Fibroblast of lung (primary cell): ENCODE measurements at regions not wholly inside any gene's neighbourhood (a gene's known extent, or its start where the extent isn't known, plus 50 kb on each side); places are given as distances from the start of the nearest gene placed in this dataset.
"Not testable (repeated sequence)": the region's sequence is repeated elsewhere in the genome, so short reads cannot be mapped to it uniquely, and the experiment has no call there.

Source experiments
- DNase-seq, 2 donors: peaks; one replicate each; pipeline versions ENCODE4 v3.0.0 to v3.0.0-alpha.2; 2010; ENCODE audit warnings: low read depth in 2 of 2
- H2AFZ ChIP-seq: 2 replicates; pipeline ENCODE4 v1.5.1; 2012; ENCODE audit warnings: low read length, control low read depth, inconsistent platforms
- H3K27ac ChIP-seq: 2 replicates; pipeline ENCODE4 v1.5.1; 2011; ENCODE audit warnings: low read length, control low read depth; ENCODE audit not compliant: insufficient read depth
- H3K27me3 ChIP-seq: 2 replicates; pipeline ENCODE4 v1.5.1; 2011; ENCODE audit warnings: mild to moderate bottlenecking, low read length; ENCODE audit not compliant: control insufficient read depth, insufficient read depth
- H3K36me3 ChIP-seq: 2 replicates; pipeline ENCODE4 v1.5.1; 2011; ENCODE audit warnings: low read length; ENCODE audit not compliant: control insufficient read depth, insufficient read depth
- H3K4me1 ChIP-seq: 2 replicates; pipeline ENCODE4 v1.5.1; 2011; ENCODE audit warnings: low read length; ENCODE audit not compliant: control insufficient read depth, insufficient read depth; ENCODE audit errors: extremely low read depth
- H3K4me2 ChIP-seq: 2 replicates; pipeline ENCODE4 v1.5.1; 2011; ENCODE audit warnings: low read length, control low read depth; ENCODE audit not compliant: insufficient read depth; ENCODE audit errors: extremely low read depth
- H3K4me3 ChIP-seq, 4 experiments: fragments of 200-600 bp in 1 of 4; sonication (generic) in 1 of 4; replicated peaks in 1 of 4; 2 replicates each; pipeline ENCODE4 v1.5.1; 2011 to 2016; ENCODE audit warnings: low read length in 4 of 4, low read depth in 3 of 4, mild to moderate bottlenecking in 3 of 4, control low read depth in 2 of 4, inconsistent platforms in 1 of 4, mixed read lengths in 1 of 4; ENCODE audit not compliant: insufficient read depth in 1 of 4; ENCODE audit errors: control extremely low read depth in 1 of 4
- H3K79me2 ChIP-seq: 2 replicates; pipeline ENCODE4 v1.5.1; 2012; ENCODE audit warnings: mild to moderate bottlenecking, low read length, inconsistent platforms; ENCODE audit not compliant: control insufficient read depth, insufficient read depth
- H3K9ac ChIP-seq: 2 replicates; pipeline ENCODE4 v1.5.1; 2011; ENCODE audit warnings: mild to moderate bottlenecking, low read length, control low read depth; ENCODE audit not compliant: insufficient read depth
- H3K9me3 ChIP-seq: 2 replicates; pipeline ENCODE4 v1.5.1; 2012; ENCODE audit warnings: low read depth, low read length; ENCODE audit not compliant: control insufficient read depth, insufficient read depth
- H4K20me1 ChIP-seq: 2 replicates; pipeline ENCODE4 v1.5.1; 2011; ENCODE audit warnings: low read length; ENCODE audit not compliant: control insufficient read depth, insufficient read depth; ENCODE audit errors: extremely low read depth
- CTCF ChIP-seq, 2 donors: IDR thresholded peaks in 1 of 2; conservative IDR thresholded peaks in 1 of 2; 1 replicate in 1 of 2; 2 replicates in 1 of 2; pipeline ENCODE4 v1.5.1; 2011 to 2012; ENCODE audit warnings: low read length in 2 of 2, control low read depth in 1 of 2, inconsistent platforms in 1 of 2, low read depth in 1 of 2, mild to moderate bottlenecking in 1 of 2
- EZH2 ChIP-seq: IDR thresholded peaks from 2 replicates; pipeline ENCODE4 v1.5.1; 2012; ENCODE audit warnings: low read length, control low read depth, mild to moderate bottlenecking; ENCODE audit errors: missing control alignments

- H3K27me3 ChIP-seq: no peaks in the 10 kb centered on the region
- no peak overlapping the region for H3K9ac ChIP-seq
- no peaks in the 10 kb centered on the region for H4K20me1 ChIP-seq
- H3K9me3 ChIP-seq: no peaks in the 10 kb centered on the region
- no peak overlapping the region for H3K4me2 ChIP-seq
- no peak overlapping the region for H2AFZ ChIP-seq
- H3K4me3 ChIP-seq: no peak overlapping the region
- no peak overlapping the region for H3K27ac ChIP-seq
- H3K36me3 ChIP-seq: no peaks in the 10 kb centered on the region
- peak in 1 of 2 donors; percentile 56 for DNase-seq
- TF ChIP-seq EZH2: no peak
- TF ChIP-seq CTCF (conservative IDR thresholded peaks at IDR 0.05 in 1 of 2, IDR thresholded peaks at IDR 0.05 in 1 of 2; ENCODE audit: low read depth in 1 of 2, low read length in 2 of 2): no peak
- no peaks in the 10 kb centered on the region for H3K4me1 ChIP-seq
- no peaks in the 10 kb centered on the region for H3K79me2 ChIP-seq
These were observed 574.7 kb upstream of the ADAMTS9 start for GRCh38 chr3:65262548-65262947.

GRCh38 chr3:65259946-65260345 lies 572.1 kb upstream of the ADAMTS9 start:
- H3K79me2 ChIP-seq: no peaks in the 10 kb centered on the region
- H3K27me3 ChIP-seq: no peaks in the 10 kb centered on the region
- H3K4me1 ChIP-seq: no peaks in the 10 kb centered on the region
- H3K27ac ChIP-seq: no peak overlapping the region
- no peaks in the 10 kb centered on the region for H4K20me1 ChIP-seq
- no peak for DNase-seq
- H2AFZ ChIP-seq: no peak overlapping the region
- H3K4me2 ChIP-seq: no peak overlapping the region
- TF ChIP-seq EZH2 (no peak), CTCF (conservative IDR thresholded peaks at IDR 0.05 in 1 of 2, IDR thresholded peaks at IDR 0.05 in 1 of 2; ENCODE audit: low read depth in 1 of 2, low read length in 2 of 2) (no peak)
- no peak overlapping the region for H3K9ac ChIP-seq
- no peaks in the 10 kb centered on the region for H3K9me3 ChIP-seq
- H3K4me3 ChIP-seq: no peak overlapping the region
- H3K36me3 ChIP-seq: no peaks in the 10 kb centered on the region

GRCh38 chr3:65252914-65253313 lies 565.1 kb upstream of the ADAMTS9 start:
- H3K27me3 ChIP-seq, H2AFZ ChIP-seq, H3K36me3 ChIP-seq, H3K4me3 ChIP-seq, H3K9ac ChIP-seq, H3K4me2 ChIP-seq, DNase-seq, H3K4me1 ChIP-seq, H3K27ac ChIP-seq, H3K79me2 ChIP-seq, H3K9me3 ChIP-seq, H4K20me1 ChIP-seq: not testable (repeated sequence)

GRCh38 chr3:65252266-65252665 lies 564.5 kb upstream of the ADAMTS9 start:
- Histone ChIP-seq H3K27me3 (no peaks in the 10 kb centered on the region), H3K4me3 (no peak overlapping the region), H4K20me1 (no peaks in the 10 kb centered on the region), H3K4me2 (no peak overlapping the region), H3K4me1 (no peaks in the 10 kb centered on the region), H3K27ac (no peak overlapping the region), H3K79me2 (no peaks in the 10 kb centered on the region), H3K36me3 (no peaks in the 10 kb centered on the region), H2AFZ (no peak overlapping the region), H3K9me3 (no peaks in the 10 kb centered on the region), H3K9ac (no peak overlapping the region)
- peak in 1 of 2 donors; percentile 29 for DNase-seq
- no peak for TF ChIP-seq CTCF (conservative IDR thresholded peaks at IDR 0.05 in 1 of 2, IDR thresholded peaks at IDR 0.05 in 1 of 2; ENCODE audit: low read depth in 1 of 2, low read length in 2 of 2)
- no peak for TF ChIP-seq EZH2
